IMR-90 (cell line): ENCODE measurements at regions not wholly inside any gene's neighbourhood (a gene's known extent, or its start where the extent isn't known, plus 50 kb on each side); places are given as distances from the start of the nearest gene placed in this dataset.

Experiments
- ATAC-seq: fragments of 200-7000 bp; cut with Tn5 transposase; 2 replicates; pipeline ENCODE4 v1.9.1; 2020; ENCODE audit warnings: low read depth, mild to moderate bottlenecking, moderate library complexity
- BruUV-seq: library from RNA; stranded (reverse); fragments of 400-500 nt; replicated peaks from 2 replicates; lab custom pipeline; 2021; lab: Mats Ljungman, UMichigan
- CTCF ChIA-PET: fragments of 300-600 bp; formaldehyde crosslinking; extraction: SDS; loops from one replicate; lab custom pipeline; 2021; ENCODE audit warnings: antibody characterized with exemption; lab: Yijun Ruan, JAX
- POLR2A ChIA-PET: fragments of 300-600 bp; sonication (Branson Sonifier 250); formaldehyde crosslinking; loops from one replicate; lab custom pipeline; 2022; ENCODE audit warnings: antibody characterized with exemption; ENCODE audit not compliant: unreplicated experiment; lab: Charles Lee
- DNase-seq: peaks from one replicate; pipeline ENCODE4 v3.0.0; 2013
- H2AFZ ChIP-seq: replicated peaks from 2 replicates; pipeline ENCODE3; 2013; ENCODE audit warnings: low read length, mild to moderate bottlenecking; ENCODE audit not compliant: poor library complexity
- H2AK5ac ChIP-seq: 2 replicates; pipeline ENCODE4 v1.6.1; 2013; ENCODE audit warnings: low read depth, low read length, inconsistent platforms
- H2AK9ac ChIP-seq: replicated peaks from 2 replicates; pipeline ENCODE3; 2013; ENCODE audit warnings: mild to moderate bottlenecking, low read depth, low read length, moderate library complexity; ENCODE audit not compliant: poor library complexity
- H2BK120ac ChIP-seq: 2 replicates; pipeline ENCODE4 v1.6.1; 2013; ENCODE audit warnings: low read depth, low read length, inconsistent platforms
- H2BK15ac ChIP-seq: 3 replicates; pipeline ENCODE4 v1.6.1; 2013; ENCODE audit warnings: low read depth, low read length, inconsistent platforms
- H2BK20ac ChIP-seq: 2 replicates; pipeline ENCODE4 v1.6.1; 2013; ENCODE audit warnings: low read depth, mild to moderate bottlenecking, inconsistent platforms, low read length, moderate library complexity
- H2BK5ac ChIP-seq: 2 replicates; pipeline ENCODE4 v1.6.1; 2013; ENCODE audit warnings: mild to moderate bottlenecking, low read depth, low read length, inconsistent platforms; ENCODE audit not compliant: poor library complexity, severe bottlenecking
- H3K14ac ChIP-seq: replicated peaks from 2 replicates; pipeline ENCODE4 v1.6.1; 2013; ENCODE audit warnings: low read depth, low read length, inconsistent platforms
- H3K18ac ChIP-seq: 2 replicates; pipeline ENCODE4 v1.6.1; 2013; ENCODE audit warnings: low read depth, low read length, control low read depth
- H3K23ac ChIP-seq: 2 replicates; pipeline ENCODE4 v1.6.1; 2013; ENCODE audit warnings: low read depth, low read length, inconsistent platforms
- H3K27ac ChIP-seq: 2 replicates; pipeline ENCODE4 v1.5.1; 2013; ENCODE audit warnings: mild to moderate bottlenecking, control low read depth, low read length; ENCODE audit not compliant: insufficient read depth
- H3K27me3 ChIP-seq: 2 replicates; pipeline ENCODE4 v1.6.1; 2013; ENCODE audit warnings: low read length; ENCODE audit not compliant: control insufficient read depth, insufficient read depth
- H3K36me3 ChIP-seq: 2 replicates; pipeline ENCODE4 v1.6.1; 2013; ENCODE audit warnings: low read length, mixed read lengths; ENCODE audit not compliant: control insufficient read depth, insufficient read depth
- H3K4ac ChIP-seq: 2 replicates; pipeline ENCODE4 v1.6.1; 2013; ENCODE audit warnings: low read depth, low read length, inconsistent platforms
- H3K4me1 ChIP-seq: 2 replicates; pipeline ENCODE4 v1.6.1; 2013; ENCODE audit warnings: low read length, mixed read lengths; ENCODE audit not compliant: control insufficient read depth, insufficient read depth
- H3K4me2 ChIP-seq: 2 replicates; pipeline ENCODE4 v1.6.1; 2013; ENCODE audit warnings: low read depth, mild to moderate bottlenecking, control low read depth, low read length, moderate library complexity
- H3K4me3 ChIP-seq: 2 replicates; pipeline ENCODE4 v1.5.1; 2013; ENCODE audit warnings: low read depth, mild to moderate bottlenecking, control low read depth, low read length, moderate library complexity; ENCODE audit not compliant: insufficient read depth
- H3K56ac ChIP-seq: 2 replicates; pipeline ENCODE4 v1.6.1; 2013; ENCODE audit warnings: low read length, inconsistent platforms; ENCODE audit not compliant: insufficient read depth; ENCODE audit errors: extremely low read depth
- H3K79me1 ChIP-seq, 2 experiments: 2 replicates each; pipeline ENCODE4 v1.6.1; 2013; ENCODE audit warnings: low read length in 2 of 2, inconsistent platforms in 1 of 2, low read depth in 1 of 2
- H3K9ac ChIP-seq: 2 replicates; pipeline ENCODE4 v1.6.1; 2013; ENCODE audit warnings: low read depth, low read length, control low read depth
- H3K9me1 ChIP-seq: 2 replicates; pipeline ENCODE4 v1.6.1; 2013; ENCODE audit warnings: low read length, inconsistent platforms; ENCODE audit not compliant: insufficient read depth
- H3K9me3 ChIP-seq: 2 replicates; pipeline ENCODE4 v1.6.1; 2013; ENCODE audit warnings: low read length; ENCODE audit not compliant: control insufficient read depth, insufficient read depth
- H4K20me1 ChIP-seq: 2 replicates; pipeline ENCODE4 v1.6.1; 2013; ENCODE audit warnings: low read length, inconsistent platforms; ENCODE audit not compliant: insufficient read depth
- H4K5ac ChIP-seq: 2 replicates; pipeline ENCODE4 v1.6.1; 2013; ENCODE audit warnings: mild to moderate bottlenecking, low read depth, low read length, control low read depth
- H4K8ac ChIP-seq, 2 experiments: 2 replicates each; pipeline ENCODE4 v1.6.1; 2013; ENCODE audit warnings: low read depth in 2 of 2, low read length in 2 of 2, control low read depth in 1 of 2, inconsistent platforms in 1 of 2
- H4K91ac ChIP-seq: 2 replicates; pipeline ENCODE4 v1.6.1; 2013; ENCODE audit warnings: low read depth, low read length, inconsistent platforms; ENCODE audit not compliant: insufficient read depth
- BHLHE40 ChIP-seq: fragments of 150-350 bp; IDR thresholded peaks from 2 replicates; pipeline ENCODE4 v1.6.1; 2016; ENCODE audit warnings: mild to moderate bottlenecking, low read depth, low read length
- CEBPB ChIP-seq: IDR thresholded peaks from 2 replicates; pipeline ENCODE4 v1.6.1; 2012; ENCODE audit warnings: low read depth, low read length, improper control_type of control experiment
- CHD1 ChIP-seq: IDR thresholded peaks from 2 replicates; pipeline ENCODE4 v1.6.1; 2012; ENCODE audit warnings: low read depth, low read length, improper control_type of control experiment
- FOS ChIP-seq: fragments of 150-350 bp; IDR thresholded peaks from 2 replicates; pipeline ENCODE4 v1.6.1; 2016; ENCODE audit warnings: low read depth, low read length
- MAFK ChIP-seq: IDR thresholded peaks from 2 replicates; pipeline ENCODE4 v1.6.1; 2012; ENCODE audit warnings: low read depth, low read length, improper control_type of control experiment
- MAZ ChIP-seq: IDR thresholded peaks from 2 replicates; pipeline ENCODE4 v1.6.1; 2012; ENCODE audit warnings: low read depth, mild to moderate bottlenecking, low read length, improper control_type of control experiment, moderate library complexity, borderline replicate concordance
- MXI1 ChIP-seq: IDR thresholded peaks from 2 replicates; pipeline ENCODE4 v1.6.1; 2012; ENCODE audit warnings: low read depth, mild to moderate bottlenecking, low read length, moderate library complexity, borderline replicate concordance
- NFE2L2 ChIP-seq: fragments of 150-350 bp; IDR thresholded peaks from 2 replicates; pipeline ENCODE4 v1.6.1; 2016; ENCODE audit warnings: low read depth, mild to moderate bottlenecking, low read length
- POLR2A ChIP-seq: IDR thresholded peaks from 2 replicates; pipeline ENCODE4 v1.6.1; 2012; ENCODE audit warnings: mild to moderate bottlenecking, low read depth, low read length
- RAD21 ChIP-seq: IDR thresholded peaks from 2 replicates; pipeline ENCODE4 v1.6.1; 2012; ENCODE audit warnings: low read length, improper control_type of control experiment
- RCOR1 ChIP-seq: IDR thresholded peaks from 2 replicates; pipeline ENCODE4 v1.6.1; 2012; ENCODE audit warnings: mild to moderate bottlenecking, low read length, improper control_type of control experiment; ENCODE audit not compliant: insufficient replicate concordance
- RFX5 ChIP-seq: IDR thresholded peaks from 2 replicates; pipeline ENCODE4 v1.8.0; 2012; ENCODE audit warnings: low read depth, mild to moderate bottlenecking, low read length, moderate library complexity
- SMC3 ChIP-seq: fragments of 150-350 bp; IDR thresholded peaks from 2 replicates; pipeline ENCODE4 v1.6.1; 2016; ENCODE audit warnings: low read depth, mild to moderate bottlenecking, antibody characterized with exemption, low read length, moderate library complexity
- USF2 ChIP-seq: fragments of 150-350 bp; IDR thresholded peaks from 2 replicates; pipeline ENCODE4 v1.6.1; 2017; ENCODE audit warnings: mild to moderate bottlenecking, antibody characterized with exemption, low read length, low read depth
- WGBS, 2 experiments: methylation state at CpG; one replicate each; pipeline versions ENCODE4 v1.1.5 to v1.1.7; 2013; ENCODE audit warnings: missing lambda C conversion rate in 2 of 2; ENCODE audit not compliant: insufficient read length in 1 of 2; ENCODE audit errors: extremely low coverage in 2 of 2; 5-methylcytosine and 5-hydroxymethylcytosine counted together
- dilution Hi-C: fragments of 300-500 bp; cut with HindIII; formaldehyde crosslinking; loops from one replicate; pipeline ENCODE4 v1.14.3; 2018; ENCODE audit warnings: low sequenced_read_pairs; ENCODE audit not compliant: unreplicated experiment
- in situ Hi-C: fragments of 300-500 bp; cut with MboI; formaldehyde crosslinking; loops from 3 replicates; pipeline ENCODE4 v1.14.3; 2019; ENCODE audit warnings: low sequenced_read_pairs, inconsistent platforms, mixed read lengths
- intact Hi-C: fragments of 100-400 bp; cut with micrococcal nuclease; formaldehyde crosslinking; loops from 2 replicates; pipeline ENCODE4 v1.10.0; 2022
- TF ChIP-seq, protein P1 (sequence below): conservative IDR thresholded peaks from 2 replicates; pipeline ENCODE4 v1.5.1; 2012; ENCODE audit warnings: mild to moderate bottlenecking, low read depth, low read length, improper control_type of control experiment
- TF ChIP-seq, protein P2 (sequence below): fragments of 150-350 bp; IDR thresholded peaks from 2 replicates; pipeline ENCODE4 v1.6.1; 2016; ENCODE audit warnings: low read depth, mild to moderate bottlenecking, low read length, moderate library complexity, borderline replicate concordance

- H3K4ac ChIP-seq = no peak overlapping the region
- no peak overlapping the region for H3K4me3 ChIP-seq
- POLR2A ChIA-PET = no interaction called here
- ATAC-seq (no peak), DNase-seq (no peak)
- H3K36me3 ChIP-seq = no peaks in the 10 kb centered on the region
- H3K4me1 ChIP-seq = no peaks in the 10 kb centered on the region
- H3K14ac ChIP-seq = no peak overlapping the region
- H2AK5ac ChIP-seq = no peak overlapping the region
- H4K91ac ChIP-seq = no peak overlapping the region
- H2BK20ac ChIP-seq = no peak overlapping the region
- no peak overlapping the region for H2AFZ ChIP-seq
- in situ Hi-C loops (no loop called here), dilution Hi-C loops (no loop called here), intact Hi-C loops (no loop called here)
- no peak overlapping the region for H3K56ac ChIP-seq
- WGBS, 2 experiments = 76% methylated on average over 2 of the region's 5 CpGs; no CpG with 5 or more reads in 1 of the 2 experiments
- no peaks in the 10 kb centered on the region for H3K9me1 ChIP-seq
- H3K9ac ChIP-seq = no peak overlapping the region
- TF ChIP-seq BHLHE40 = no peak
- TF ChIP-seq FOS = no peak
- no peak for TF ChIP-seq USF2
- TF ChIP-seq, protein P1, sequence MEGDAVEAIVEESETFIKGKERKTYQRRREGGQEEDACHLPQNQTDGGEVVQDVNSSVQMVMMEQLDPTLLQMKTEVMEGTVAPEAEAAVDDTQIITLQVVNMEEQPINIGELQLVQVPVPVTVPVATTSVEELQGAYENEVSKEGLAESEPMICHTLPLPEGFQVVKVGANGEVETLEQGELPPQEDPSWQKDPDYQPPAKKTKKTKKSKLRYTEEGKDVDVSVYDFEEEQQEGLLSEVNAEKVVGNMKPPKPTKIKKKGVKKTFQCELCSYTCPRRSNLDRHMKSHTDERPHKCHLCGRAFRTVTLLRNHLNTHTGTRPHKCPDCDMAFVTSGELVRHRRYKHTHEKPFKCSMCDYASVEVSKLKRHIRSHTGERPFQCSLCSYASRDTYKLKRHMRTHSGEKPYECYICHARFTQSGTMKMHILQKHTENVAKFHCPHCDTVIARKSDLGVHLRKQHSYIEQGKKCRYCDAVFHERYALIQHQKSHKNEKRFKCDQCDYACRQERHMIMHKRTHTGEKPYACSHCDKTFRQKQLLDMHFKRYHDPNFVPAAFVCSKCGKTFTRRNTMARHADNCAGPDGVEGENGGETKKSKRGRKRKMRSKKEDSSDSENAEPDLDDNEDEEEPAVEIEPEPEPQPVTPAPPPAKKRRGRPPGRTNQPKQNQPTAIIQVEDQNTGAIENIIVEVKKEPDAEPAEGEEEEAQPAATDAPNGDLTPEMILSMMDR = no peak
- TF ChIP-seq RCOR1 = no peak
- no peak for TF ChIP-seq SMC3
- no peak for TF ChIP-seq MAFK
- TF ChIP-seq, protein P2, sequence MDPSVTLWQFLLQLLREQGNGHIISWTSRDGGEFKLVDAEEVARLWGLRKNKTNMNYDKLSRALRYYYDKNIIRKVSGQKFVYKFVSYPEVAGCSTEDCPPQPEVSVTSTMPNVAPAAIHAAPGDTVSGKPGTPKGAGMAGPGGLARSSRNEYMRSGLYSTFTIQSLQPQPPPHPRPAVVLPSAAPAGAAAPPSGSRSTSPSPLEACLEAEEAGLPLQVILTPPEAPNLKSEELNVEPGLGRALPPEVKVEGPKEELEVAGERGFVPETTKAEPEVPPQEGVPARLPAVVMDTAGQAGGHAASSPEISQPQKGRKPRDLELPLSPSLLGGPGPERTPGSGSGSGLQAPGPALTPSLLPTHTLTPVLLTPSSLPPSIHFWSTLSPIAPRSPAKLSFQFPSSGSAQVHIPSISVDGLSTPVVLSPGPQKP = no peak
- TF ChIP-seq RFX5 = no peak
- no peak for TF ChIP-seq CEBPB
- TF ChIP-seq MAZ = no peak
- TF ChIP-seq MXI1 = no peak
- no peak for TF ChIP-seq CHD1
- no peak for TF ChIP-seq RAD21
- no peak for TF ChIP-seq NFE2L2
- no peak for TF ChIP-seq POLR2A
- no peak overlapping the region for H3K27ac ChIP-seq
- no peak overlapping the region for H2BK120ac ChIP-seq
- H4K5ac ChIP-seq = no peak overlapping the region
- no peaks in the 10 kb centered on the region for H4K20me1 ChIP-seq
- no peaks in the 10 kb centered on the region for H3K79me1 ChIP-seq
- H2BK15ac ChIP-seq = no peak overlapping the region
- H3K27me3 ChIP-seq = peaks cover 56% of the 10 kb centered on the region
- no peak overlapping the region for H3K4me2 ChIP-seq
- CTCF ChIA-PET = no interaction called here
- no peak overlapping the region for H3K23ac ChIP-seq
- no TSS peak for BruUV-seq
- H2BK5ac ChIP-seq = no peak overlapping the region
- no peak overlapping the region for H3K18ac ChIP-seq
- no peaks in the 10 kb centered on the region for H3K9me3 ChIP-seq
- H2AK9ac ChIP-seq = no peak overlapping the region
- H4K8ac ChIP-seq = no peak overlapping the region
Measured at GRCh38 chr3:127134887-127135240, 58.1 kb upstream of the PRR23E start.
